IPS-15b (cell line): ENCODE measurements at regions not wholly inside any gene's neighbourhood (a gene's known extent, or its start where the extent isn't known, plus 50 kb on each side); places are given as distances from the start of the nearest gene placed in this dataset.

Source experiments
- H3K27me3 ChIP-seq: one replicate; pipeline ENCODE4 v1.6.1; 2013; ENCODE audit warnings: low read length; ENCODE audit not compliant: control insufficient read depth, insufficient read depth
- H3K36me3 ChIP-seq: one replicate; pipeline ENCODE4 v1.6.1; 2013; ENCODE audit warnings: low read length; ENCODE audit not compliant: control insufficient read depth, insufficient read depth
- H3K4me1 ChIP-seq: one replicate; pipeline ENCODE4 v1.6.1; 2013; ENCODE audit warnings: mild to moderate bottlenecking, low read length; ENCODE audit not compliant: control insufficient read depth, insufficient read depth
- H3K4me3 ChIP-seq: one replicate; pipeline ENCODE4 v1.5.1; 2013; ENCODE audit warnings: low read depth, low read length
- H3K9ac ChIP-seq: one replicate; pipeline ENCODE4 v1.6.1; 2013; ENCODE audit warnings: low read depth, mild to moderate bottlenecking, low read length
- H3K9me3 ChIP-seq: one replicate; pipeline ENCODE4 v1.6.1; 2013; ENCODE audit warnings: mild to moderate bottlenecking, low read length; ENCODE audit not compliant: control insufficient read depth, insufficient read depth

DNA sequence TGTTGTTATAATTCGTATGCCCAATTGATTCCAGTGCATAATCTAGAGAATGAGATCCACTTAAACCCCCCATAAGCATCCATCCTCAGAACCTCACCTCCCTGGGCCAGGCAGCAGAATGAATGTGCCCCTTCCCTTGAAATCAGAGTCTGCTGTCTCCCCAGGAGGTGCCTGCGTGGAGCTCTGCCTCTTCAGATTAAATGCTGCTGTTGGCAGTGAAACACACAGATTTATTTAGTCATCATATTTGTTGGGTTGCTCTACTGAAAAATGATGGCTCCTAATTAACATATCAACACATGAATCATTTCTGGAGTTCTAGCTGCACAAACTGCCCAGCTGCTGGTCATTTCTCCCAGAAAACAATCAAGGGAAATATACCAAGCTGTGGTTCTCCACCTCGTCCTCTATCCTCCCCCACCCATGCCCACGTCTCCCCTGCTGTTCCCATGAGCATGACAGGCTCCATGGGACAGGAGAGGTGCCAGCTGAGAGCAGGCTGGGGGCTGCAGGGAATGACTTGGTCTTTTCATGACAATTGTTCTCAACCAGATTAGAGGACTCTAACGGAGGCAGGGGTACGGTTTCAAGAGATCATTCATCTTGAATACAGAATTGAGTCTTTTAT, 633.1 kb downstream of the CDH26 start:
- no peaks in the 10 kb centered on the region for H3K9me3 ChIP-seq
- H3K36me3 ChIP-seq = no peaks in the 10 kb centered on the region
- no peaks in the 10 kb centered on the region for H3K27me3 ChIP-seq
- no peak overlapping the region for H3K4me3 ChIP-seq
- H3K9ac ChIP-seq = no peak overlapping the region
- no peaks in the 10 kb centered on the region for H3K4me1 ChIP-seq

DNA sequence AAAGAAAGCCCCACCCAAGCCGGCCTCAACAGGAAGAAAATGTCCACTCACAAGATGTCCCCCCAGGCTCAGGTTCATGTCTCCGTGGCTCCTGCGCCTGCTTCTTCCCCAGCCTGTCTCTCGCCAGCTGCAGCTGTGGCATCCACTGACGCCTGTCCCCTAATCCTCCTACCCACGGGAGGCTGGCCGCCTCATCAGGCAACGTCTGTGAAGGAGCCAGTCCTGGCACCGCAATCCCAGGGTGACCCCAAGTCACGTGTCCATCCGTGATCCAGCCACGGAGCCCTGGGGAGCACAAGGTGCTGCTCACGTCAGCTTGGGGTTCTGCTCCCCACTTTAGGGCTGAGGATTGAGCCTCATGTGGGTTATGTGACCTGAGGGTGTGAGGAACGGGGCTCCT, 640.3 kb downstream of the CDH26 start:
- Histone ChIP-seq H3K9me3 (no peaks in the 10 kb centered on the region), H3K4me1 (no peaks in the 10 kb centered on the region), H3K4me3 (no peak overlapping the region), H3K27me3 (no peaks in the 10 kb centered on the region), H3K9ac (no peak overlapping the region), H3K36me3 (no peaks in the 10 kb centered on the region)

DNA sequence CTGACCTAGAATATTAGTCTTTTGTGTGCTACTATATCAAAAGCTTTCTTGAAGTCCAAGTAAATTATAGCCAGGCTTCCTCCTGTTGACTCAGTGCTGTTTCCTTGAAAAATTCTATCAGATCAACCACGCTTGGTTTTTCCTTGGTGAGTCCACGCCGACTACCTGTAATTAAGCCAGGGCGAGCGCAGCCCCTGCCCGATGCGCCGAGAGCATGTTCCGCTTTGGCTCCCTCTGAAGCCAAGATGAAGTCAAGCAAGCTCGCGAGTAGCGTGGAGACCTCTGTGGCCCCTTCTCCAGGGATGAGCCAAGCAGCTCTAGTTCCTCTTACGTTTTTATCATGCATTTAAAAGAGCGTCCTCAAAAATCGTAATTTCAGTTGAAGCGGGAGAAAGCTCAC, 641.2 kb downstream of the CDH26 start:
- Histone ChIP-seq H3K9ac (no peak overlapping the region), H3K27me3 (no peaks in the 10 kb centered on the region), H3K36me3 (no peaks in the 10 kb centered on the region), H3K4me1 (no peaks in the 10 kb centered on the region), H3K9me3 (no peaks in the 10 kb centered on the region), H3K4me3 (no peak overlapping the region)

DNA sequence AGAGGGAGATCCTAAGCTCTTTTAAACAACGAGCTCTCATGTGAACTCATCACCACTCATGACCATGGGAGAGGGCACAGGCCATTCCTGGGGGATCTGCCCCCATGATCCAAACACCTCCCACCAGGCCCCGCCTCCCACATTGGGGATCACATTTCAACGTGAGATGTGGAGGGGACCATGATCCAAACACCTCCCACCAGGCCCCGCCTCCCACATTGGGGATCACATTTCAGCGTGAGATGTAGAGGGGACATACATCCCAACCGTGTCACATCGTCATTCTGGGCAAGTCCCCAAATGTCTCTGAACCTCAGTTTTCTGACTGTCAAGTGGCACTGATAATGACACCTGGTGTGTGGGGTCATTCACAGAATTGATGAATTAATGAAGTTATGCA, 641.8 kb downstream of the CDH26 start:
- Histone ChIP-seq H3K9me3 (no peaks in the 10 kb centered on the region), H3K4me1 (no peaks in the 10 kb centered on the region), H3K27me3 (no peaks in the 10 kb centered on the region), H3K36me3 (no peaks in the 10 kb centered on the region), H3K4me3 (no peak overlapping the region), H3K9ac (no peak overlapping the region)

DNA sequence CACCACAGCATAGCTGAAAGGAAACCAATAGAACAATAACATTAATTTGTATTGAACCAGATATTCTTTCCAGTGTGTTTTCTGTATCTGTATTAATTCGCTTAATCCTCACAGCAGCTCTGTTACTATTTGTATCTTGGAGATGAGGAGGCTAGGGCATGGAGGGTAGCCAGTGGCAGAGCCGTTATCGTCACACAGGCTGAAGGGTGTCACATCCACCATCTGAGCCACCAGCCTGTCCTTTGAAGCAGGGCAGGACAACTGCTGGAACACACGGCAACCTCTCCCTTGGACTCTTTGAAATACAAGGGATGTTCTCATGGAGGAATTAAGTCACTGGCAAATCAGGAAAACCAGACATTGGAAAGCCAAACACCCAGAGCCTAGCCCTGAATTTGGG, 628.0 kb upstream of the CDH4 start:
- Histone ChIP-seq H3K4me1 (no peaks in the 10 kb centered on the region), H3K9me3 (no peaks in the 10 kb centered on the region), H3K9ac (no peak overlapping the region), H3K27me3 (no peaks in the 10 kb centered on the region), H3K36me3 (no peaks in the 10 kb centered on the region), H3K4me3 (no peak overlapping the region)

DNA sequence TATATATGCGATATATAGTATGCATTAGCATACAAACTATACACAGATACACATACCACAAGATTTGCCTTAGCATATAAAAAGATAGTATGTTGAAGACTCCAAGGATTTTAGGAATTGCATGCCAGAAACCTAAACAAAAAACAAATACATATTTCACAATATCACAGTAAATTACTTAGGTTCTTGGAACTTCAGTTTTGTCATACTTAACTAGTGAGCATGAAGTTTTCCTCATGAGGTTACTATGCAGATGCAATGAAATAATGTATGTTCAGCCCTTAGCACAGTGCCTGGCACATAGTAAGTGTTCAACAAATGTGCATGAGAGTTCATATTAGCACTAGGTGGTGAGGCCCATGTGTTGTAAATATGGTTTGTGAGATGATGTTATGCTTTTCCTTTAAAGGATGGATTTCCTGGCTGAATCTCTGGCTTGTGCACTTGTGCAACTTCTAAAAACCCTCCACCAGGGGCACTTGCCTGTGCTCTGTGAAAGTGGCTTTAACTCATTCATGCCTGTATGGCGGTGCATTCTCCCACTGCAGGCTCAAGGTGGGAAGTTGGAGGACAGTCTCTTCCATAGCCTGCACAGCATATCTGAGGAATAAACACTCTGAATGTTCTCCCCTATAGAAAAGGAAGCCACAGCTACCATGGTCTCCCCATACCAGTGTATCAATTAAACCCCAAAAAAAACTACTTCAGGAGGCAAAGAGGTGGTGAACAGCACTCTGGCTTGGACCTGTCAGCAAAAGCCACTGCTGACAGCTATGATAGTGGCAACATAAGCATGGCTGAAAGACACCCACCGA, 624.1 kb upstream of the CDH4 start:
- no peaks in the 10 kb centered on the region for H3K9me3 ChIP-seq
- no peaks in the 10 kb centered on the region for H3K4me1 ChIP-seq
- no peak overlapping the region for H3K9ac ChIP-seq
- no peaks in the 10 kb centered on the region for H3K36me3 ChIP-seq
- H3K27me3 ChIP-seq = no peaks in the 10 kb centered on the region
- no peak overlapping the region for H3K4me3 ChIP-seq

DNA sequence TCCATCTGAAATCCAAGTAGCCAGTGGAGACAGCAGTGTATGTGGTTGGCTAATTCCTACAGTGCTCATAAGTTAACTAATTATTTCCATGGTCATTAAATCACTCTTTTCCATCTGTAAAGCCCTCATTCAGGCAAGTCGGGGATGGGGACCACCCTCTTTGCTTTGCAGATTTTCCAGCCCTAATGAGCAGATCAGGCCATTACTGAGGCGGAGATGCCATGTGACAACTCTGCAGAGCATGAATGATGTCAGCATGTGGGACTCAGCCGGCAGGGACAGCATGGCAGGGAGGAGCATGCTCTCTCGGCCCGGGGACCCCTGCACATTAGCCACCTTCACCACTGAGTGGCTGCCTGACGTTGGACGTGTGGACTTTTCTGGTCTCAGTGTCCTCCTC, 623.3 kb upstream of the CDH4 start:
- no peaks in the 10 kb centered on the region for H3K27me3 ChIP-seq
- H3K36me3 ChIP-seq = no peaks in the 10 kb centered on the region
- H3K4me1 ChIP-seq = no peaks in the 10 kb centered on the region
- no peaks in the 10 kb centered on the region for H3K9me3 ChIP-seq
- H3K9ac ChIP-seq = no peak overlapping the region
- H3K4me3 ChIP-seq = no peak overlapping the region

DNA sequence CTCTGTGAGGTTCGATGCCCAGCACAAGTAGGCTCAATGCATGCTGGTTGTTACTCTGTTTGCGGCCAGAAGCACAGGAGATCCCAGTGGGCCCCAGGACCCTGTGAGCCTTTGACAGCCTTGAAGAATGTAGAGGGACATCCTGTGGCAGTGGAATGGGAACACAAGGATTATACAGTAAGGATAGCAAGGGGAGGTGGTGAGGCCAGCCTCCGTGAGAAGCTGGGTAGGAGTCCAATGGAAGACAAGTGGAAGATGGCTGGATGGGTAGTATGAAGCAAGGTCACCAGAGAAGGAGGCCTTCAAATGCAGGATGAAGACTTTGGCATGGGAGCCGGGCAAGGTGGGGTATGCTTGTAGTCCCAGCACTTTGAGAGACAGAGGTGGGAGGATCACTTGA, 622.9 kb upstream of the CDH4 start:
- Histone ChIP-seq H3K4me3 (no peak overlapping the region), H3K36me3 (no peaks in the 10 kb centered on the region), H3K27me3 (no peaks in the 10 kb centered on the region), H3K9me3 (no peaks in the 10 kb centered on the region), H3K4me1 (no peaks in the 10 kb centered on the region), H3K9ac (no peak overlapping the region)

DNA sequence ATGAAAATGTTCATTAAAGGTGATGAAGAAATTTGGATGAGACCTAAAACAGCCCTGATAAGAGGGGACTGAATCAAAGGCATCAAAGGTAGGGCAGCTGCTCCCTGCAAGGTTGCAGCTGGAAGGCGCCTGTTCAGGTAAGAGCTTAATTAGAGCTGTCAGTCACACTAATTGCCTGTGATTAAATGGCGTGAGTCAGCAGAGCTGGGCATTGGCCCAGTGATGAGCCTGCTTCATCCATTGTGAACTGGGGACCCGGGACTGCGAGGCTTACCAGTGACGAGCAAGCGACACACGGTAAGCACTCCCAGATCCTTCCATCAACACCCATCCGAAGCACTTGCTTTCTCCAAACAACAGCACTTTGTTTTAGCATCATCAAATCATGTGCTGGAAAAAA, 621.5 kb upstream of the CDH4 start:
- Histone ChIP-seq H3K4me1 (no peaks in the 10 kb centered on the region), H3K9me3 (no peaks in the 10 kb centered on the region), H3K36me3 (no peaks in the 10 kb centered on the region), H3K27me3 (no peaks in the 10 kb centered on the region), H3K4me3 (no peak overlapping the region), H3K9ac (no peak overlapping the region)

DNA sequence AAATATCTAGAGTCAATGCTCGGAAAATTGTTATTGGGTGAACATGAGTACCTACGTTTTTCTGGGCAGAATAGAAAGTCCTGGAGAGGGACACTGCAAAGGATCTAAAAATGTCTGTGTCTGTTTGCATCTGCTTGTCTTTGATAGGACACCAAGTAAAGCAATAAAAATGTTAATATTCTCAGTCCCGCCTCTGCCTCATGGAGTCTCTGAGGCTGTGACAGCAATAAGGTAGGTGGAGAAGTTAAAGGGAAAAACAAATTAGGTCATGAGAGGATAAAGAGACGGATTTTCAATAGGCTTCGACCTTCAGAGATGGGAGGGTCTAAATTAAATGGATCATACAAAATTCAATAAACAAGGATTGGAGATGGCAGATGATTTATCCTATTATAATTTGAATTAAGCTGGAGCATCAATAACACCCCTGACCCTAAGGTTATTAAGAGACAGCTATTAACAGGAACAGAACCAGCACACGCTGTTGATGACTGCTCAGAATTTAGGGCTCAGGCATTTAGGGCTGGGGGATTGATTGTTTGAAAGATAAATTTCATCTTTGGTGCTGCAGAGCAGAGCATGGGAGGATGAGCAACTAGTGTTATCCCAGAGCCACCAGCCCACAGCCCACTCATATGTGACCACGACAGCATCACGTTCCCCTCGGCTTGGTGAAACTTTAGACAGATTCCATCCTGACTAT, 620.3 kb upstream of the CDH4 start:
- Histone ChIP-seq H3K9me3 (no peaks in the 10 kb centered on the region), H3K4me1 (no peaks in the 10 kb centered on the region), H3K9ac (no peak overlapping the region), H3K4me3 (no peak overlapping the region), H3K27me3 (no peaks in the 10 kb centered on the region), H3K36me3 (no peaks in the 10 kb centered on the region)

DNA sequence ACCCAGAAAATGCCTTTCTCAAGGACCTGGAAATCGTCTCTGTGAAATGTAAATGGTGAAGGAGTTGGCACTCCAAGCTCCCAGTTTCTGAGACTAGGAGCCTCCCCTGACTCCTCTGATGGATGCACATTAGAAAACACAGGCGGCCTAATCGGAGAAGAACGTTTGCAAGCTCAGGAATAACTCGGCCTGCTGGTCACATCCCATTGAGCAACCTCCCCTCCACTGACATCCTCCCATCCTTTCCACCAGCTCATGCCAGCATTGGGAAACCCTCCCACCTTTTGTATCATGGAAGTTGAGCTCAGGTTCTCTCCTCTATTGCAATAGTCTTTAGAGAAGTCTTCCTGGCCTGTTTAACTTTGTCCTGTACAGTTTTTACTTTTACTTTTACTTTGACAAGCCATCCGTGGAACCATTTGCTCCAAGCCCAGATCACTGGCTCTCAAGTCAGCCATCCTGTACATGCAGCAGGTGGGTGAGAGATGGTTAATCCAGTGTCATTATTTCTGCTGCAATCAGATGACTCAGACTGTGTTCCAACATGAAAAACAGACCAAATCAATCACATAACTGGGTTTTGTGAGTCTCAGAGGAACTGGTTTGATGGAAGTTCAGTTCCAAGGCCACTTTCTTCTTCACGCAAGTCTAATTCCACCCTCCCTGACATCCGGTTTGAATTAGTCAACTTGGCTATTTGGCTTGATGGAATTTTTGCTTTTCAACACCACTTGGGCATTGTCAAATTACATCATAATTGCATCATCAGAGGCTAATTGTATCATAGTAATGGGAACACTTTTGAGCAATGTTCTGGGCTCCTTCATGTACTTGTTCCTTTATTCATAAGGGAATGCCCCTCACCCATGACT, 619.4 kb upstream of the CDH4 start:
- Histone ChIP-seq H3K9me3 (no peaks in the 10 kb centered on the region), H3K4me3 (no peak overlapping the region), H3K36me3 (no peaks in the 10 kb centered on the region), H3K27me3 (no peaks in the 10 kb centered on the region), H3K4me1 (no peaks in the 10 kb centered on the region), H3K9ac (no peak overlapping the region)
